HCT116 (cell line): ENCODE measurements at regions not wholly inside any gene's neighbourhood (a gene's known extent, or its start where the extent isn't known, plus 50 kb on each side); places are given as distances from the start of the nearest gene placed in this dataset.

Source experiments
- ATAC-seq: fragments of 200-7000 bp; cut with Tn5 transposase; 2 replicates; pipeline ENCODE4 v1.9.1; 2020; ENCODE audit warnings: mild to moderate bottlenecking, moderate library complexity
- BruUV-seq: library from RNA; stranded (reverse); fragments of 400-500 nt; replicated peaks from 2 replicates; lab custom pipeline; 2021; lab: Mats Ljungman, UMichigan
- CTCF ChIA-PET: fragments of 300-600 bp; sonication (Branson Sonifier 250); formaldehyde crosslinking; loops from one replicate; lab custom pipeline; 2021; ENCODE audit warnings: antibody characterized with exemption; lab: Charles Lee
- POLR2A ChIA-PET: fragments of 300-600, 350-600 bp; sonication (Branson Sonifier 250); formaldehyde crosslinking; loops from one replicate; lab custom pipeline; 2021; ENCODE audit warnings: antibody characterized with exemption; lab: Charles Lee
- RAD21 ChIA-PET, 2 experiments: fragments of 300-600 bp; sonication (Branson Sonifier 250); formaldehyde crosslinking; loops; one replicate each; lab custom pipeline; 2023; ENCODE audit warnings: low total read pairs in 2 of 2; ENCODE audit not compliant: uncharacterized antibody in 2 of 2, unreplicated experiment in 2 of 2, low non-redundant PET in 1 of 2; lab: Charles Lee
- DNase-seq: peaks from one replicate; pipeline ENCODE4 v3.0.0-alpha.2; 2010; ENCODE audit warnings: low read depth, low spot score
- H2AFZ ChIP-seq: fragments of 200-600 bp; shearing (Covaris generic), sonication (generic); 2 replicates; pipeline ENCODE4 v1.6.1; 2017; ENCODE audit warnings: low read depth, mixed run types, mixed read lengths, antibody characterized with exemption, low read length; ENCODE audit not compliant: poor library complexity, severe bottlenecking
- H3K27ac ChIP-seq: 2 replicates; pipeline ENCODE4 v1.5.1; 2012; ENCODE audit warnings: low read depth, low read length
- H3K27me3 ChIP-seq: fragments of 200-600 bp; sonication (generic); 2 replicates; pipeline ENCODE4 v1.6.1; 2016; ENCODE audit warnings: mixed run types, low read length, mixed read lengths; ENCODE audit not compliant: insufficient read depth
- H3K36me3 ChIP-seq, 2 experiments: fragments of 200-500 bp in 1 of 2; fragments of 200-600 bp in 1 of 2; sonication (Bioruptor generic) in 1 of 2; sonication (generic) in 1 of 2; 2 replicates each; pipeline versions ENCODE4 v1.5.1 to v1.6.1; 2014 to 2016; ENCODE audit warnings: low read length in 2 of 2, inconsistent platforms in 1 of 2, mixed read lengths in 1 of 2, mixed run types in 1 of 2; ENCODE audit not compliant: insufficient read depth in 2 of 2, control insufficient read depth in 1 of 2
- H3K4me1 ChIP-seq, 2 experiments: fragments of 200-600 bp in 1 of 2; sonication (generic) in 1 of 2; 2 replicates each; pipeline versions ENCODE4 v1.5.1 to v1.6.1; 2012 to 2017; ENCODE audit warnings: low read length in 2 of 2, inconsistent platforms in 1 of 2, mild to moderate bottlenecking in 1 of 2, mixed read lengths in 1 of 2, mixed run types in 1 of 2, moderate library complexity in 1 of 2; ENCODE audit not compliant: insufficient read depth in 2 of 2, control insufficient read depth in 1 of 2
- H3K4me2 ChIP-seq: fragments of 200-600 bp; sonication (generic); 2 replicates; pipeline ENCODE4 v1.6.1; 2017; ENCODE audit warnings: mixed run types, low read length, mixed read lengths
- H3K4me3 ChIP-seq, 2 experiments: fragments of 200-600 bp in 1 of 2; sonication (generic) in 1 of 2; replicated peaks in 1 of 2; 2 replicates each; pipeline ENCODE4 v1.5.1; 2011 to 2016; ENCODE audit warnings: low read length in 2 of 2, control low read depth in 1 of 2, low read depth in 1 of 2, mild to moderate bottlenecking in 1 of 2, mixed read lengths in 1 of 2, mixed run types in 1 of 2
- H3K79me2 ChIP-seq: fragments of 200-600 bp; sonication (generic); 2 replicates; pipeline ENCODE4 v1.6.1; 2017; ENCODE audit warnings: mild to moderate bottlenecking, mixed run types, low read length, moderate library complexity, mixed read lengths; ENCODE audit not compliant: insufficient read depth
- H3K9ac ChIP-seq: fragments of 200-600 bp; sonication (generic); 2 replicates; pipeline ENCODE4 v1.6.1; 2016; ENCODE audit warnings: low read length, mixed read lengths
- H3K9me2 ChIP-seq: fragments of 200-600 bp; sonication (generic), shearing (Covaris generic); 2 replicates; pipeline ENCODE4 v1.6.1; 2017; ENCODE audit warnings: mixed run types, mild to moderate bottlenecking, moderate library complexity; ENCODE audit not compliant: insufficient read depth
- H3K9me3 ChIP-seq, 2 experiments: fragments of 200-500 bp in 1 of 2; fragments of 200-600 bp in 1 of 2; sonication (Bioruptor generic) in 1 of 2; sonication (generic) in 1 of 2; 2 replicates each; pipeline ENCODE4 v1.6.1; 2014 to 2017; ENCODE audit warnings: low read length in 2 of 2, mixed read lengths in 2 of 2, inconsistent platforms in 1 of 2, low read depth in 1 of 2, mild to moderate bottlenecking in 1 of 2, mixed run types in 1 of 2, moderate library complexity in 1 of 2; ENCODE audit not compliant: control insufficient read depth in 1 of 2, insufficient read depth in 1 of 2
- H4K20me1 ChIP-seq: fragments of 200-600 bp; sonication (generic), shearing (Covaris generic); 2 replicates; pipeline ENCODE4 v1.6.1; 2017; ENCODE audit warnings: mixed run types, mild to moderate bottlenecking, moderate library complexity; ENCODE audit not compliant: insufficient read depth
- CEBPB ChIP-seq: IDR thresholded peaks from 2 replicates; pipeline ENCODE4 v1.6.1; 2012; ENCODE audit warnings: low read depth
- EGR1 ChIP-seq: IDR thresholded peaks from 2 replicates; pipeline ENCODE4 v1.6.1; 2012; ENCODE audit warnings: low read depth
- ELF1 ChIP-seq: IDR thresholded peaks from 2 replicates; pipeline ENCODE4 v1.6.1; 2012; ENCODE audit warnings: low read depth, borderline replicate concordance
- EZH2 ChIP-seq: fragments of 200-600 bp; sonication (generic); IDR thresholded peaks from 2 replicates; pipeline ENCODE4 v1.6.1; 2017; ENCODE audit warnings: antibody characterized with exemption, mixed run types
- EZH2phosphoT487 ChIP-seq: fragments of 200-600 bp; IDR thresholded peaks from 2 replicates; pipeline ENCODE4 v1.6.1; 2018; ENCODE audit warnings: antibody characterized with exemption, borderline replicate concordance
- FOSL1 ChIP-seq: IDR thresholded peaks from 2 replicates; pipeline ENCODE4 v1.6.1; 2012; ENCODE audit warnings: low read depth
- JUND ChIP-seq: IDR thresholded peaks from 2 replicates; pipeline ENCODE4 v1.6.1; 2012
- POLR2A ChIP-seq: IDR thresholded peaks from 2 replicates; pipeline ENCODE4 v1.7.0; 2011; ENCODE audit warnings: borderline replicate concordance; ENCODE audit not compliant: insufficient read depth, insufficient read length; ENCODE audit errors: extremely low read depth
- YY1 ChIP-seq: IDR thresholded peaks from 2 replicates; pipeline ENCODE4 v1.6.1; 2011; ENCODE audit warnings: low read length, low read depth, moderate library complexity, mild to moderate bottlenecking; ENCODE audit not compliant: insufficient replicate concordance; ENCODE audit errors: extremely low read depth
- ZFX ChIP-seq: fragments of 450-650 bp; IDR thresholded peaks from 2 replicates; pipeline ENCODE4 v1.6.1; 2017
- ZNF274 ChIP-seq: fragments of 200-500 bp; sonication (Bioruptor generic); IDR thresholded peaks from 2 replicates; pipeline ENCODE4 v1.6.1; 2014; ENCODE audit warnings: mild to moderate bottlenecking, low read depth, low read length, inconsistent platforms
- intact Hi-C: fragments of 100-400 bp; cut with micrococcal nuclease; formaldehyde crosslinking; loops from 2 replicates; pipeline ENCODE4 v1.10.0; 2022
- TF ChIP-seq, protein P1 (sequence below): IDR thresholded peaks from 2 replicates; pipeline ENCODE4 v1.6.1; 2012
- TF ChIP-seq, protein P2 (sequence below): IDR thresholded peaks from 2 replicates; pipeline ENCODE4 v1.6.1; 2012
- TF ChIP-seq, protein P3 (sequence below): IDR thresholded peaks from 2 replicates; pipeline ENCODE4 v1.6.1; 2011; ENCODE audit warnings: mild to moderate bottlenecking, low read length, moderate library complexity; ENCODE audit not compliant: insufficient replicate concordance; ENCODE audit errors: extremely low read depth

GRCh38 chr17:56038131-56038530, 115.1 kb upstream of the ANKFN1 start (continued):
- TF ChIP-seq EZH2phosphoT487: no peak
- TF ChIP-seq EGR1: no peak
- no peak for TF ChIP-seq JUND
- no peak for TF ChIP-seq EZH2
- no peak for TF ChIP-seq CEBPB
- no peak for TF ChIP-seq YY1
- TF ChIP-seq POLR2A: no peak

GRCh38 chr17:56045872-56046271, 107.4 kb upstream of the ANKFN1 start:
- no peak for ATAC-seq
- Histone ChIP-seq H3K9me2 (no peaks in the 10 kb centered on the region), H3K27me3 (peaks cover 9% of the 10 kb centered on the region; the same call in 1 of the 2 replicates), H3K27ac (no peak overlapping the region), H3K9ac (no peak overlapping the region), H2AFZ (no peak overlapping the region), H3K36me3 (no peaks in the 10 kb centered on the region), H3K79me2 (no peaks in the 10 kb centered on the region), H3K4me3 (no peak overlapping the region), H4K20me1 (no peaks in the 10 kb centered on the region; the same call in 1 of the 2 replicates), H3K4me2 (no peak overlapping the region), H3K9me3 (no peaks in the 10 kb centered on the region), H3K4me1 (no peaks in the 10 kb centered on the region)
- DNase-seq: no peak
- POLR2A ChIA-PET: no interaction called here
- intact Hi-C loops: no loop called here
- CTCF ChIA-PET: no interaction called here
- no TSS peak for BruUV-seq
- TF ChIP-seq JUND (no peak), ZNF274 (no peak), ZFX (no peak), POLR2A (no peak), EGR1 (no peak), FOSL1 (no peak)
- RAD21 ChIA-PET: no interaction called here

DNA sequence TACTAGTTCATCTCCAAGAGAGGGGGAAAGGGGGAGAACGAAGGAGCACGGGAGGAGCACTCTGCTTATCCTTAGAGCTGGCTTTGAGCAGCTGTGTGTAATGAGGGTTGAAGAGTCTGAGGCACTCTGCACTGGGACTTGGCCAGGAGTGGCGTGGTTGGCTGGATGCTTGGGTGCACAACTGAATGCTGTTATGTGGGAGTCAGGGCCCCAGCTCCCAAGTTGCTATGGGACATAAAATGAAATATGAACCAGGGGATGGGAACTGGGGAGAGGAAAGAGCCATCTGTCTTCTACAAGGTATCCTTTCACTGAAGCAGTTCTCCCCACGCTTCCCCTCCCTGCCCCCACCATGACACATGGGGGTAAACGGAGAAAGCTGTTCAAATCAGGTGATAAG, 105.9 kb upstream of the ANKFN1 start:
- ATAC-seq (no peak), DNase-seq (no peak)
- no peaks in the 10 kb centered on the region for H3K4me1 ChIP-seq
- intact Hi-C loops: no loop called here
- TF ChIP-seq CEBPB (no peak), POLR2A (no peak), FOSL1 (no peak), ELF1 (no peak), JUND (no peak), EZH2phosphoT487 (no peak), ZNF274 (no peak), YY1 (no peak)
- TF ChIP-seq, protein P1, sequence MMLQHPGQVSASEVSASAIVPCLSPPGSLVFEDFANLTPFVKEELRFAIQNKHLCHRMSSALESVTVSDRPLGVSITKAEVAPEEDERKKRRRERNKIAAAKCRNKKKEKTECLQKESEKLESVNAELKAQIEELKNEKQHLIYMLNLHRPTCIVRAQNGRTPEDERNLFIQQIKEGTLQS: no peak
- TF ChIP-seq, protein P2, sequence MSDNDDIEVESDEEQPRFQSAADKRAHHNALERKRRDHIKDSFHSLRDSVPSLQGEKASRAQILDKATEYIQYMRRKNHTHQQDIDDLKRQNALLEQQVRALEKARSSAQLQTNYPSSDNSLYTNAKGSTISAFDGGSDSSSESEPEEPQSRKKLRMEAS: no peak
- TF ChIP-seq, protein P3, sequence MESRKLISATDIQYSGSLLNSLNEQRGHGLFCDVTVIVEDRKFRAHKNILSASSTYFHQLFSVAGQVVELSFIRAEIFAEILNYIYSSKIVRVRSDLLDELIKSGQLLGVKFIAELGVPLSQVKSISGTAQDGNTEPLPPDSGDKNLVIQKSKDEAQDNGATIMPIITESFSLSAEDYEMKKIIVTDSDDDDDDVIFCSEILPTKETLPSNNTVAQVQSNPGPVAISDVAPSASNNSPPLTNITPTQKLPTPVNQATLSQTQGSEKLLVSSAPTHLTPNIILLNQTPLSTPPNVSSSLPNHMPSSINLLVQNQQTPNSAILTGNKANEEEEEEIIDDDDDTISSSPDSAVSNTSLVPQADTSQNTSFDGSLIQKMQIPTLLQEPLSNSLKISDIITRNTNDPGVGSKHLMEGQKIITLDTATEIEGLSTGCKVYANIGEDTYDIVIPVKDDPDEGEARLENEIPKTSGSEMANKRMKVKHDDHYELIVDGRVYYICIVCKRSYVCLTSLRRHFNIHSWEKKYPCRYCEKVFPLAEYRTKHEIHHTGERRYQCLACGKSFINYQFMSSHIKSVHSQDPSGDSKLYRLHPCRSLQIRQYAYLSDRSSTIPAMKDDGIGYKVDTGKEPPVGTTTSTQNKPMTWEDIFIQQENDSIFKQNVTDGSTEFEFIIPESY: no peak
- no peak overlapping the region for H2AFZ ChIP-seq
- H4K20me1 ChIP-seq: no peaks in the 10 kb centered on the region; the same call in 1 of the 2 replicates
- no peak overlapping the region for H3K9ac ChIP-seq
- POLR2A ChIA-PET: no interaction called here
- H3K4me2 ChIP-seq: no peak overlapping the region
- CTCF ChIA-PET: no interaction called here
- BruUV-seq: no TSS peak
- H3K4me3 ChIP-seq: no peak overlapping the region
- RAD21 ChIA-PET: no interaction called here
- H3K36me3 ChIP-seq: no peaks in the 10 kb centered on the region
- H3K9me3 ChIP-seq: no peaks in the 10 kb centered on the region
- H3K79me2 ChIP-seq: no peaks in the 10 kb centered on the region
- no peak overlapping the region for H3K27ac ChIP-seq
- H3K27me3 ChIP-seq: peaks cover 9% of the 10 kb centered on the region; the same call in 1 of the 2 replicates
- H3K9me2 ChIP-seq: no peaks in the 10 kb centered on the region
